G401 (cell line): ENCODE measurements at regions not wholly inside any gene's neighbourhood (a gene's known extent, or its start where the extent isn't known, plus 50 kb on each side); places are given as distances from the start of the nearest gene placed in this dataset.
"Not testable (repeated sequence)": the region's sequence is repeated elsewhere in the genome, so short reads cannot be mapped to it uniquely, and the experiment has no call there.

Experiments
- DNase-seq: peaks from one replicate; pipeline ENCODE4 v3.0.0-alpha.2; 2015; ENCODE audit warnings: low spot score
- in situ Hi-C: cut with HindIII; loops from 2 replicates; pipeline ENCODE4 v1.10.0; 2016; ENCODE audit warnings: low sequenced_read_pairs, mixed read lengths

DNA sequence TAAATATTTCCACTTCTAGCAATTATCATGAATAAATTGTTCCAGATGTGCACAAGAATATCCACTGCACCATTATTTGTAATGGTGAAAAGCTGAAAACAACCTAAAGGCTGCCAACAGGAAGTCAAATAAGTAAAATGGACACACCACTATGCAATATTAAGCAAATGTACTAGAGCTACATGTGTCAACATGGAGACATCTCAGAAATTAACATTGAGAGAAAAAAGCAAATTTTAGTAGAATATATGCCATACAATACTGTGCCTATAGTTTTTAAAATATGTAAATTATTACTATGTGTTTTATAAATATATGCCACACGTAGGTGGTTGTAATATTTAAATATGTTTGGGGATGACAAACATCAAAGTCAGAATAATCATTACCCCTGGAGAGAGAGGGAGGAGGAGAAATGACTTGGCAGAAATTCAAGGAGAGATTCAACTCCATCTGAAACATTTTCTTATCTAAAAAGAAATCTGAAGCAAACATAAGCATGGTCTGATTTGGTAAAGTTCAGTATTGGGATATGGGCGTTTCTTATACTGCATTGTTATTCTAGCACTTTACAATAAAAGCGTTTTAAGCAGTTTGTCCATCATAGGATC, 475.5 kb downstream of the QKI start:
- DNase-seq = no peak
- in situ Hi-C loops = no loop called here

DNA sequence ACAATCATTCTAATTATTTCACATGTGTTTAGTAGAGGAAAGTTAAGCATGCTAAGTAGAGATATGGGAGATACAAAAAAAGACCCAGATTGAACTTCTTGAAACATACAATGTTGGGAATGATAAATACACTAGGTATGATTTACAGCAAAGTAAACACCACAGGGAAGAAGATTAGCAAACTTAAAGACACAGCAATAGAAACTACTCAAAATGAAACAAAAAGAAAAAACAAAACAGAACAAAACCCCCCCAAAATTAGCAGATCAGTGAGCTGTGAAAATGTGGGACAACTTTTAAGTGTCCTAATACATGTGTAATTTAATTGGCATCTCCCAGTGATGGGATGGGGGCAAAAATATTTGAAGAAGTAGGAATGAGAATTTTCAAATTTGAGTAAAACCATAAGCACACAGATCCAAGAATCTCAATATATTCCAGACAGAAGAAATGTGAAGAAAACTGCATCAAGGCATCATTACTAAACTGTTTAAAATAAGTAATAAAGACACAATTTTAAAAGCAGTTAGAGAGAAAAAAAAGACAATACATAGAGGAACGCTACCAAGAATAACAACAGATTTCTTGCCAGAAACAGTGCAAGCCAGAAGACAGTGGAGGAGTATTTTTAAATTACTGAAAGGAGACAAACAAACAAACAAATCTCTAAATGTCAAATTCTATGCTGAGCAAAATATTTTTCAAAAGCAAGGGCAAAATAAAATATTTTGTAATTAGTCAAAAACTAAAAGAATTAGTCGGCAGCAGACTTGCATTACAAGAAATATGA, 473.7 kb downstream of the QKI start:
- DNase-seq = no peak
- in situ Hi-C loops = no loop called here

DNA sequence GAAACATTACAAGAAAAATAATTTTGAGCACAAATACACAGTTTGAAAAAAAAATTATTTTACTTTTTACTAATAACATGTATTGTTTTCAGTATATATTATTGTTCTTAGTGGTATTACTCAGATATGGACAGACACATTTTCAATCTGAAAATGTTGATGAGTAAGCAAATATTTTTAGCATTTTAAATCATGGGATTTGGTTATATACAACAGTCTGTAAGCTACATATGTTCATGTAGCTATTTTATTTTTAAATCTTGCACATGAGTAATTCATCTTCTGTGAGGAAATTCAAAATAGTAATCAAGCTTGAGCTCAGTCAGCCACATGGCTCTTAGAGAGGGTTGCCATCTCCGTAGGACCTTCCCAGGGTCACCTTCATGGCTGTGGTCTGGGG, 471.9 kb downstream of the QKI start:
- no peak for DNase-seq
- in situ Hi-C loops = no loop called here

DNA sequence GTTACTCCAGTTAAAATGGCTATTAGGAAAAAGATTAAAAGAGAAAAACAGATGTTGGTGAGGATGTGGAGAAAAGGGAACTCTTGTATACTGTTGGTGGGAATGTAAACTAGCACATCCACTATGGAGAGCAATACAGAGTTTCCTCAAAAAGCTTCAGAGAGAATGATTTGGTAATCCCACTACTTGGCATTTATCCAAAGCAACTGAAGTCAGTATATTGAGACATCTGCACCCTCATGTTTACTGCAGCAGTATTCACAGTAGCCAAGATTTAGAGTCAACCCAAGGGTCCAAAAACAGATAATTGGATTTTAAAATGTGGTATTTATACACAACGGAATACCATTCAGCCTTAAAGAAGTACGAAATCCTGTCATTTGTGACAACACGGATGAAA, 469.5 kb downstream of the QKI start:
- no peak for DNase-seq
- in situ Hi-C loops = no loop called here

DNA sequence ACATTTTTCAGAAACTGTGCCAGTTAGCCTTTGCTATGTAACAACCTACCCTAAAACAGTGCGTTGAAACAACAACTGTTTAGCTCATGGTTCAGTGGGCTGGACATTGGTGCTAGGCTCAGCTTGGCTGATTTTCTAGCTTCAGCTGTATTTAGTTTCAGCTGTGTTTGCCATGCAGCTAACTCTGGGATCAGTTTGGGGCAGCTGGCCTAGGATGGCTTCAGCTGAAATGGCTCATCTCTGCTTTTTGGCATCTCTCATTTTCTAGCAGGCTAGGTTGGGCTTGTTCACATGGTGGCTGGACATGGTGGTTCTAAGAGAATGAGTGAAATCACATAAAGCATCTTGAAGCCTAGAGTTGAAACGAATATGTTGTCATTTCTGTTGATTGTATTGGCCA, 464.2 kb downstream of the QKI start:
- no peak for DNase-seq
- in situ Hi-C loops = no loop called here

DNA sequence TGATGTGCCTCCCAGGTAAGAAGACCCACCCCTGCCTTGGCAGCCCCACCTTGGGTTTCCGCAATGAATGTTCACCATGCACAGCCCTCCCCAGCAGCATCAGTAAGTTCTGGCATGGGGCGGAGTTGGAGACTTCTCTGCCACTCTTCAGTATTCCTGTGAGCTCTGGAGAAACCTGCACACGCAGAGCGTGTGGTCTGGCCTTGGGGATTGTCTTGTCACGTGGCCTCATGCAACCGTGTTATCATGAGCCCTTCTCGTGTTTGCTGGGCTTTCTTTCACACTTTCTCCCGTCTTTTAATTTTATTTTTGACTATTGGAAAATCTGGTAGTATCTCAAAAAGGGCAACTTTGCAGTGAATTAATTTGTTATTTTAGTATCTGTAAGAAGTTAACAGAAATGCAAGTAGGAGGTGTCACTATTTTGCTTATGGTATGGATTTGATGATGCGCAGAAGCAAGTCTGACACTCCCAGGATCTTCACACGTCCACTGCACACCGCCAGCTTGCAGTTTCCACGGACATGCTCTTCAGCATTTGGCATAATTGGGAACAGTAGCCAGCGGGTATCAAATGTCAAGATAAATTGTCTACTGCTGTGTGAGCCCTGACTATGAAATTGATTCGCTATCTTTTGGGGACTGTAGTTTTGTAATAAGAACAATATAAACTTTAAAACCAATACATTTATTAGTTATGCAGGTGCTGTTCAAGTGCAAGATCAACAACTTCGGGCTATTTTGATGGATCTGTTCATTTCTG, 463.5 kb downstream of the QKI start:
- in situ Hi-C loops = no loop called here
- no peak for DNase-seq

DNA sequence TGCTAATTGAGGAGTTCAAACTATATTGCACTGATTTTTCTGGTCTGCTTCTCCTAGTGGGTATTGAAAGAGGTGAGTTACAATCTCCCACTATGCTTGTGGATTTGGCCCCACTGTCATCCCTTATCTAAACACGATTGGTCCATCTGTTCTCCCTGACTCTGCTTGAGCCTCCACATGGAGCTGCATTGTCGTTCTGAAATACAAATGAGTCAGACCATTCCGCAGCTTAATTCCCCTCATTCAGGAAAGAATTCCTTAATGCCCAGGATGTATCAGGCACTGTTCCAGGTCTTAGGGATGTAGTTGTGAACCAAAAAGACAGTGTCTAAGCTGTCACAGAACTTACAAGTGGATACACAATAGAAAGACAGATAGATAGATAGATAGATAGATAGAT, 461.9 kb downstream of the QKI start:
- in situ Hi-C loops = no loop called here
- no peak for DNase-seq

DNA sequence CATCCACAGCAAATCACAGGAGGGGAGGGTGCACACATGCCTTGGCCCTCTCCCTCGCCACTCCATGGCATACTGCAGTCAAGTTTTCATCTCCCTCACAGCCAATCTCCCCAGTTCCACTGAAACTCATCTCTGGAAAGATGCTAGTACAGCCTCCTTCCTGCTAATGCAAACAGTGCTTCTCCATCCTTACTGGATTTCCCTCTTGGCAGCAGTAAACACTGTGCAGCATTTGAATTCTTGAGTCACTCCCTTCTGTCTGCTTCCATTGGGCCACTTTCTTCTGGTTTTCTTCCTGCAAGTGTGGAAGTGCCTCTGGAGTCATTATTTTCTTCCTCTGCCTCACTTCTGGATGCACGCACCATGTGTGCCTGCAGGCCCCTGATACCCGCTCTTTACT, 460.3 kb downstream of the QKI start:
- DNase-seq = no peak
- in situ Hi-C loops = no loop called here

DNA sequence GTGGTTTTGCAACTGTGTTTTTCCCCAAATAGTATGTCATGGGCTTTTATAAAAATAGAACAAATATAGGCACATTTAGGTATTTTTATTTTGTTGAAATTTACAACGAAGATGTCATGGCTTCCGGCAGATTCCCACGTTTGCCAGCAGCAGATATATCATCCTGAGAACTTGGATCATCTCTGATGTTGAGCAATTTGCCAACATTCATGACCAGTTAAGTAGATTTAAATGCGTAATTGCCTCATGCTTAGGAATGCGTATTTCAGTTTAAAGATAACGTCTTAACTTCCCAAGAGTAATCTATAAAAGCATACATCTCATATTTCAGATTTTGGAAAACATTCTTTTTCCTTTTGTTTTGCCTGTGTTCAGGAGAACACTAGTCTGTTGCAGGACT, 457.8 kb downstream of the QKI start:
- in situ Hi-C loops = no loop called here
- no peak for DNase-seq

DNA sequence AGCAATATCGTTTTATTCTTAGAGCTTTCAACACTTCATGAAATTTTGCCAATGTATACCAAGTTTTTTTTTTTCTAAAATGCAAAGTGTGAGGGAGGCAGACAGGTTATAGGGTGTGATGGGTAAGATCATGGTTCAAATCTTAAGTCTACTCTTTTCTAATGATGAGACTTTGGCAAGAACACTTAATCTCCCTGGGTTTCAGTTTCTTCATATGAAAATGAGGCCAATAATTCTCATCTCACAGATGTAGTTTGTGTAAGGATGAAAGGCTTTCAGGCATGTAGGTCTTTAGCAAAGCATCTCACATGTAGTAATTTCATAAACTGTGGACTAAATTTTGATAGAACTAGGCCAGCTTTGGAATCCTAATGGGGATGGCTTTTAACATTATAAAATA, 457.1 kb downstream of the QKI start:
- no peak for DNase-seq
- in situ Hi-C loops = no loop called here

DNA sequence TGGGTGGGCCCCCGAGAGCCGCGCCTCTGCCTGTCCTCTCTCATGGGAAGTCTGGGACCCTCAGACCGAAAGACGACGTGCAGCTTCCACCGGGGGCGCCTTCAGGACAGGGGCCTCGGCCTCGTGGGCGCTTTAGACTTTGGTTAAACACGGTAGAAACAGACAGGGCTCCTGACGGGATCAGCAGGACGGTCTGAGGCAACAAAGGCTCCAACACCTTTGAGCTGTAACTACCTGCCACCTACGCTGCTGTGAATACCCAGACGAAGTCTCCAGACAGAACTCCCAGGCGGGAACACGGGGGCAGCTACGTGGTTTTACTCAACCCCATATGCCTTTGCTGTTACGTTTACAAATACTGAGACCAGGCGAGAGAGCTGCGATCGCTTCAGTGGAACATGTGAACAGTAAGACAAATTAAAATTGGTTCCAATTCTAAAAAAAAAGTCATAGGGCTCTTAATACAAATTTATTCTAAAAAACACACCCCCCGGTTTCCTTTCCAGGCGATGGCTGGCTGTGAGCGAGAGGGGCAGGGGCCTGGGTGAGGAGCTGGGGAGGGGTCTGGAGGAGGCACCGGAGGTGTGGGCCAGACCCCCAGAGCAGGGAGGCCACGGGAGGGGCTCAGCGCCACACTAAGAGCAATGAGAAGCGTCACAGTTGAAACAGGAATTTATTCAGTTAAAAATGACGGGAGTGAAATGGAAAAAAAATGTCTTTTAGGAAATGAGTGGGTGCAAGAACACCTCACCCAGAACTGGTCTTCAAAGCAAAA, 453.2 kb downstream of the QKI start:
- DNase-seq = no peak
- in situ Hi-C loops = no loop called here

DNA sequence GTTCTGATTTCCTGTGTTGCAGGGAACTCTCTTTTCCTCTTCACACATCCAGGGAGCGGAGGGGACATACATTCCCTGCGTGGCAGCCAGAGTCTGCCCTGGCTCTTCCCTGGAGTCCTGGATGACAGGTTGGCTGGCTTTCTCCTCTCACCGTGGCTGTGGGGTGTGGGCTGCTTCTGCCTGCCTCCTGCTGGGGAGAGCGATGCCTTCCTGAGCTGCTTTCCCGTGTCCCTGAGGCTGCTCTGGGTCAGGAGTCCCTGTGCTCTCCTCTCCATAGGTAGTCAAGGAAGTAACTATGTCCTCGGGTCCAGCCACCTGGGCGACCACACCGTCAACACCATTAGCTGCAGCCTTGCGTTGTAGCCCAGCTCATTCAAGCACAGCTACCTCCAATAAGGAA, 451.7 kb downstream of the QKI start:
- DNase-seq = no peak

DNA sequence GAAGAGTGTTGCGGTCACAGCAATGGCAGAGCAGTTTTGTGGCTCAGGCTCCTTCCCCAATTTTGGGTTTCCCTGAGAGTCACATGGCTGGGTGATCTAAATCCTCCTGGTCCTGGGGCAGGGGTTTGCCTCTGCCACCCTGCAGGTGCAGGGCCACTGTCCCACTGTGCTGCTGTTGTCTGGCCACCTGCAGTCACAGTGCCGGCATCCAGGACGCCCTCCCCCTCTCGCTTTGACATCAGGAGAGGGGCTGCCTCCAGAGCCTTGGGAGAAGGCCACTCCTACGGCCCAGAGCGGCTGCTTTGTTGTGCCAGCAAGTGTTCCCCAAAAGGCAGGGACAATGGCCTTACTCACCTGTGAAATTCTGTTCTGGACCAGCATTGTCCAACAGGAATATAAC, 449.0 kb downstream of the QKI start:
- in situ Hi-C loops = no loop called here
- no peak for DNase-seq

More for the DNA sequence above, 451.7 kb downstream of the QKI start:
- in situ Hi-C loops = no loop called here

DNA sequence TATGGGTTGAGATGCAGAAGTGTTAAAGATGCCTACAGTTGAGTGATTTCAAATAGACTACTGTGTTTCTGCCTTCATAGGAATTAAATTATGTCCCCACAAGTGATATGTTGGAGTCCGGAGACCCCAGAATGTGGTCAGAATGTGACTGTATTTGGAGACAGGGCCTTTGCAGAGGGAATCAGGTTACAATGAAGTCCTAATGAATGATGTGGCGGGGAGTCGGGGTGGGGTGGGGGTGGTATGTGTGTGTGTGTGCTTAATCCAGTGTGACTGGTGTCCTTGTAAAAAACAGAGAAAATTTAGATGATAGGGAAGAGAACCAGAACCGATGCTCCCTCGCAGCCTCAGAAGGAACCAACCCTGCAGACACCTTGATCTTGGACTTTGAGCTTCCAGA, 448.2 kb downstream of the QKI start:
- no peak for DNase-seq
- in situ Hi-C loops = no loop called here

DNA sequence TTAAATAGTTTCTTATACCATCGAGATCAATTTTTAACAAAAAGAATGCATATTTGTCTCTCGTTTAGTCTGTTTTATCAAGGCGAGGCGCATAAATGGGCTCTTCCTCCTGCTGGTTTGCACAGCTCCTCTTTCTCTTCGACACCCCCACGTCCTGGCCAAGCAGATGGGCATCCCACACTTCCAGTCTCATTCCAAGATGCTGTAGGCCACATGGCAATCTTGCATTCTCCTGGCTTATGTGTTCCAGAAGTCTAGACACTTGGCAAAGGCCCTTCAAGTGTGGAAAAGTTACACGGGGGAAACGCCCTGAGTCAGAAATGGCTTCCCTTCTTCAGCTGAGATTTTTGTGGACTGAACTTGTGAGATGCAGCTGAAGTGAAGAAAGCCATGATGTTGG, 447.1 kb downstream of the QKI start:
- DNase-seq = no peak
- in situ Hi-C loops = no loop called here

DNA sequence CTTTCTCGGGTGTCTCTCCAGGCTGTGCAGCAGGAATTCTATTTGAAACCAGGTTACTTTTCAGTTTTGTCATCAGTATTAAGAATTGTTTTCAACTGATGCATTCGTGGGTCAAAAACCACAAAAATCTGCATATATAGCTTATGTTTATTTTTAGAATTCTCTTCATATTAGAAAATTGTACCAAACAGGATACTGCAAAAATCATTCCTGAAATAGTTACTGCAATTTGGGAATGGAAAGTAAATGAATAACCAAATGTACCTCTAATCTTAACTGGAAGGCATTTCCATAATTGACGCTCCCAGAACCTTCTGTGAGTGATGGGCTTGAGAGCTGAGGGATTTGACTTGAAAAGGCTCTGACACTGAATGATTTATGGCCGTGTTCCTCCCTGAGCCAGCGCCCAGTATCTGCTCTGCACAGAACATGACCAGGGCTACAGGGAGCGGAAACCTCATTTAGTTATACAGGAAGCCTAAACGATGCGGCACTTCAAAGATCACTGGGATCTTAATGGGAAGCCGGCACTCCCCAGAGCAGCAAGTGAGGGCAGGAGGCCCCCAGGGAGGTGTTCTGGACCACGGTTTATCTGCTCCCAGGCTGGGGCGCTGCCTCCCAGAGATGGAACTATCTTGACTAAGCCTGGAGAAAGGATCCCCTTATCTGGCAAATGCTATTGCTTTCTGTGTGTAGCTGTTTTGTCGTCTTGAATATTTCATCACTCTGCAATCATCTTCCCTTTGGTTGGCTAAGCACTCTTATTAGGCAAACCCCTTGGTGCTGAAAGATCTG, 446.0 kb downstream of the QKI start:
- in situ Hi-C loops = no loop called here
- DNase-seq = no peak

DNA sequence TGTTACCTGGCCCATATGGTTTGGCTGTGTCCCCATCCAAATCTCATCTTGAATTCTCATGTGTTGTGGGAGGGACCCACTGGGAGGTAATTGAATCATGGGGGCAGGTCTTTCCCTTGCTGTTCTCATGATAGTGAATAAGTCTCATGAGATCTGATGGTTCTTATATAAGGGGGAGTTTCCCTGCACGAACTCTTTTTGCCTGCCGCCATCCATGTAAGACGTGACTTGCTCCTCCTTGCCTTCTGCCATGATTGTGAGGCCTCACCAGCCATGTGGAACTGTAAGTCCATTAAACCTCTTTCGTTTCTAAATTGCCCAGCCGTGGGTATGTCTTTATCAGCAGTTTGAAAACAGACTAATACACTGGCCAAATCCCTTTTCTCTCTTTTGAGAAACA, 444.4 kb downstream of the QKI start:
- DNase-seq, in situ Hi-C loops: not testable (repeated sequence)

DNA sequence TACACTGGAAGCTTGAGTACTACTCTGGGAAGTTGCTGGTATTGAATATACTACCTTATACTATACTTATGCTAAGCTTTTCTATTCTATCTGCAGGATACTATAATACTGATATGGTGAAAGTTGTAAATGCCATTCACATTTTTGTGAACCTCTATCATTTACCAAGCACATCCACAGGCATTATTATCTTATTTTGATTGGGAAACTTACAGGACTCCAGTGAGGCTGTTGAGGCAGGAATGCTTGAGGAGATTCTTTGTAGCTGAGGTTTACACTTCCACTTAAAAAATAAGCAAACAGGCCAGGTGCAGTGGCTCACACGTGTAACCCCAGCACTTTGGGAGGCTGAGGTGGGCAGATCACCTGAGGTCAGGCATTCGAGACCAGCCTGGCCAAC, 442.9 kb downstream of the QKI start:
- no peak for DNase-seq
- in situ Hi-C loops = no loop called here

DNA sequence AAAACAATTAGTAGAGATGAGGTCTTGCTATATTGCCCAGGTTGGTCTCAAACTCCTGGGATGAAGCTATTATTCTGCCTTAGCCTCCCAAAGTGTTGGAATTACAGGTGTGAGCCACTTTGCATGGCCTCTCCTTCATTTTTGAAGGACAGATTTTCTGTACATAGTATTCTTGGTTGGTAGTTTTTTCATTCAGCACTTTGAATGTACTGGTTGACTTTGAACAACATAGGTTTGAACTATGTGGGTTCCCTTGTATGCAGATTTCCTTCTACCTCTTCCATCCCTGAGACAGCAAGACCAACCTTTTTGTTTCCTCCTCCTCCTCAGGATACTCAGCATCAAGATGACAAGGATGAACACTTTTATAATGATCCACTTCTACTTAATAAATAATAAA, 436.4 kb downstream of the QKI start:
- in situ Hi-C loops = no loop called here
- DNase-seq = no peak
